HG03039 (cell line): ENCODE measurements at regions not wholly inside any gene's neighbourhood (a gene's known extent, or its start where the extent isn't known, plus 50 kb on each side); places are given as distances from the start of the nearest gene placed in this dataset.

Source experiments
- ATAC-seq: cut with Tn5 transposase; IDR thresholded peaks from one replicate; pipeline ENCODE4 v1.9.1; 2021; ENCODE audit warnings: mild to moderate bottlenecking, moderate library complexity; ENCODE audit not compliant: unreplicated experiment

DNA sequence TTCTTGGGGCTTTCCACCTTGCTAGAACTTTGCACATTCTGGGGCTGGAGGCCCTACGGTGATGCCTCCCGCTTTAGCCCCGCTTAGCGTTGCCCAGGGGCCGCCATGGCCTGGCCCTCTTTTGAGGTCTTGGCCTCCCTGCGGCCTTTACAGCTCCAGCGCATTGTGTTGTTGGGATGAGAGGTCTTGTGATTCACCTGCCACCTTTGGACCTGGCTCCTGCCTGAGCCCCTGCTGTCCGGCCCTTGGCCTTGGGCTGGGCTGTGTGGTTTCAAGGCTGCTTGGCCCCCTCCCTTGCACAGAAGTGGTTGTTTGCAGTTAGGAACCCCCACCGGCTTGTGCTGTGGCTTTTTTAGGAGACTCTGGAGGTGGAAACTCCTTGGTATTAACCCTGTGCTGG is 61.0 kb upstream of the CDH4 start:
- no peak for ATAC-seq

DNA sequence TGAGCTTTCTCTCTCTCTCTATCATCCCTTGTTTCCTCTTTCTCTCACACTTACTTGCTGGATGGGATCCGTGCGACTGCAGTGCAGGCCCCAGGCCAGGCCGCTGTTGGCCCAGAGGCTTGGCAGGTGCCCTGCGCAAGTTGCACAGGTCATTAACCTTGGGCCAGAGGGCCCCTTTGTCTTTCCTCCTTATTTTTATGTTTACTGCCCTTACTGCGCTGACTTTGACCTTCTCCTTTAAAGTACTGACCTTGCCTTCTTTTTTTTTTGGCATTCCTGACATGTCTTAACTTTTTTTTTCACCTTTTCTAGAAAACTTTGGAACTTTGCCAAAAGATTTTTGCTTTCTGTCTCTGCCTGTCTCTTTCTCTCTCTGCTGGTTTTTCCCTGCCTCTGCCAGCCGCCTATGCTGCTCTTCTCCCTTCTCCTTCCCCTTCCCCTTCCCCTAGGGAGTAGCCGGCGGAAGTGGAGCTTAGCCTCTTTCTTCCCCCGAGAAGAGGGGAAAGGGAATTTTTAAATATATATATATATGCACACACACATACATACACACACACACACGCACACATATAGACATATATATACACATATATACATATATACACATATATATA is 59.6 kb upstream of the CDH4 start:
- no peak for ATAC-seq

DNA sequence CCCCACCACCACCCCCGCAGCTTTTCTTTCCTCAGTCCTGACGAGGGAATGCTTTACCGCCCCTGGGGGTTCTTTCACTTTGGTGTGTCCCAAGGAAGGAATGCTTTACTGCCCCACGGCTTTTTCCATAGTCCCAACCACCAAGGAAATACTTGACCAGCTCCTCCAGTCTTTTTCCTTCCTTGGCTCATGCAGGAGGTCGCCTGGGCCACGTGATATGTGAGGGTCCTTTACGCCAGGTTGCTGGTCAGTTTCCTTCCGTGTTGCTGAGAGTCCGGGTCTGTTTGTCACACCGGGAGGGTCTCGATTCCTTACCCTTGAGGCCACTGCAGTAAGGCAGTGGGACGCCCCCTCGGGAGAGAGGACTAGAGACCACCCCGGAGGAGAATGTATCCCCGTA is 58.9 kb upstream of the CDH4 start:
- ATAC-seq, result no peak
